ENCODE measurements at regions not wholly inside any gene's neighbourhood (a gene's known extent, or its start where the extent isn't known, plus 50 kb on each side); places are given as distances from the start of the nearest gene placed in this dataset.

DNA sequence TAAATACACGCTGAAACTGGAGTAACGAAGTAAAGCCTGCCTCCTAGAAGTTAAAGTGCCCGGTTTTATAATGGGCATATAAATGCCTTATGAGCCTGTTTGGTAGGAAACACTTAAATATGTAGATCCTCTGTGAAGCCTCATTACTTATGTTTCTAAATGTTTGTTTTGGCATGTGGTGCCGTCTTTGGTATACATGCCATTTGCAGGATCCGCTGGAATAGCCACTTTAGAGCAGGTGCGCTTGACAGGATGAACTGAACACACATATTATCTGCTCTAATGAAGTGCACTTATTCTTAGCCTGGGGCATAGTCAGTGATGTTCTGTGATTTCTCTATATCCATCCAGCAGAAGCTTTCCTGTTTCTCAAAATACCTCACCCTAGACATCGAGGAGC, 778.1 kb upstream of the WWC1 start:
- TF ChIP-seq, protein P1, sequence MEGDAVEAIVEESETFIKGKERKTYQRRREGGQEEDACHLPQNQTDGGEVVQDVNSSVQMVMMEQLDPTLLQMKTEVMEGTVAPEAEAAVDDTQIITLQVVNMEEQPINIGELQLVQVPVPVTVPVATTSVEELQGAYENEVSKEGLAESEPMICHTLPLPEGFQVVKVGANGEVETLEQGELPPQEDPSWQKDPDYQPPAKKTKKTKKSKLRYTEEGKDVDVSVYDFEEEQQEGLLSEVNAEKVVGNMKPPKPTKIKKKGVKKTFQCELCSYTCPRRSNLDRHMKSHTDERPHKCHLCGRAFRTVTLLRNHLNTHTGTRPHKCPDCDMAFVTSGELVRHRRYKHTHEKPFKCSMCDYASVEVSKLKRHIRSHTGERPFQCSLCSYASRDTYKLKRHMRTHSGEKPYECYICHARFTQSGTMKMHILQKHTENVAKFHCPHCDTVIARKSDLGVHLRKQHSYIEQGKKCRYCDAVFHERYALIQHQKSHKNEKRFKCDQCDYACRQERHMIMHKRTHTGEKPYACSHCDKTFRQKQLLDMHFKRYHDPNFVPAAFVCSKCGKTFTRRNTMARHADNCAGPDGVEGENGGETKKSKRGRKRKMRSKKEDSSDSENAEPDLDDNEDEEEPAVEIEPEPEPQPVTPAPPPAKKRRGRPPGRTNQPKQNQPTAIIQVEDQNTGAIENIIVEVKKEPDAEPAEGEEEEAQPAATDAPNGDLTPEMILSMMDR (IDR thresholded peaks at IDR 0.05; ENCODE audit: low read depth, low read length, missing control alignments) = no peak
- no peak overlapping the region for H3K4me3 ChIP-seq (ENCODE audit: low read depth, low read length)
- DNase-seq (ENCODE audit: low read depth) = no peak

DNA sequence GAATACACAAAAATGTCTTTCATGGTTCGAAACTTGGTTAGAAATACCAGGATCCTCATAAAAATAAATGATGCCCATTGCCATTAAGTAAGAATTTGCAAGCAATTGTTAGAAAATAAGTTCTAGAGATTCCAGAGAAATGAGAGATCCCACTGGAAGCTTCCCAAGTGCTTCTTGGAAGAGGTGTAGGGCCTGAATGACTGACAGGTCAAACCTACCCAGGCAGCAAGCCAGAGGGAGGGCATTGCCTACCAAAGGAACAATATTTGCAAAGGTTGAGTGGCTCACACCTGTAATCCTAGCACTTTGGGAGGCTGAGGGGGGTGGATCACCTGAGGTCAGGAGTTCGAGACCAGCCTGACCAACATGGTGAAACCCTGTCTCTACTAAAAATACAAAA, 777.0 kb upstream of the WWC1 start:
- DNase-seq (ENCODE audit: low read depth) = no peak
- TF ChIP-seq, protein P1 (IDR thresholded peaks at IDR 0.05; ENCODE audit: low read depth, low read length, missing control alignments) = no peak
- H3K4me3 ChIP-seq (ENCODE audit: low read depth, low read length) = no peak overlapping the region

DNA sequence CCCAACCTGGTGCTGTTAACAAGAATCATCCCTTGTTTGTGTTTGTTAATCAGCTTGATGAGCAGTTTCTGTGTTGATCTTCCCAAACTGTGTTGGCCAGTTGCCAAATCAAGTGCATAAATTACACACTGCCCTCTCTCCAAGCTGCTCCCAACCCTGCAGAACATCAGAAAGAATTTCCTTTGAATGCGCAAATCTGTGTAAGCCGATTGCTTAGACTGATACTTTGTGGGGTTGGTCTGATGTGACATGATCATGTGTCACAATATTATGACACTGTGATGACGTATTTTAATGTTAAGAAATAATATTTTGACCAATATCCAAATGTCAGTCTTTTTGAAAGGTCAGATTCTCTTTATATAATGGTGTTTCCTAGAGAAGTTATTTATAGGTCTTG, 766.4 kb upstream of the WWC1 start:
- TF ChIP-seq, protein P1 (IDR thresholded peaks at IDR 0.05; ENCODE audit: low read depth, low read length, missing control alignments) = no peak
- DNase-seq (ENCODE audit: low read depth) = no peak
- no peak overlapping the region for H3K4me3 ChIP-seq (ENCODE audit: low read depth, low read length)

DNA sequence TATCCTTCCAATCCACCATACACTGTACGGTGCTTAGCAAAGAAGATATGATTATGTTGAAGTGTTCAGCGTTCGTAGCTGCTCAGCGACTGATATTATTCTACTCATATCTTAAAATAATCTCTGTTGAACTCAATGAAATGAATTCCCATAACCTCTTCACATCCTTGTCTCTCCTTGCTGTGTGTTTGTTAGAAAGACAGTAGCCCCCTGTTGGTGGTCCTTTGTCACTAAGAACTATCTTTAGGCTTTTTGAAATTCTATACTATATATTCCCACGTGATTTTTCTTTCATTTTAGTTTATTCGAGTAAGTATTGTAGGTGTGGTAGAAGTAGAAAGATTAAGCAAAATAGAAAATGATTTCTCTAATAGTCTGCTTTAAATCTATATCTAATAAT, 762.8 kb upstream of the WWC1 start:
- no peak overlapping the region for H3K4me3 ChIP-seq (ENCODE audit: low read depth, low read length)
- DNase-seq (ENCODE audit: low read depth) = no peak
- TF ChIP-seq, protein P1 (IDR thresholded peaks at IDR 0.05; ENCODE audit: low read depth, low read length, missing control alignments) = no peak

DNA sequence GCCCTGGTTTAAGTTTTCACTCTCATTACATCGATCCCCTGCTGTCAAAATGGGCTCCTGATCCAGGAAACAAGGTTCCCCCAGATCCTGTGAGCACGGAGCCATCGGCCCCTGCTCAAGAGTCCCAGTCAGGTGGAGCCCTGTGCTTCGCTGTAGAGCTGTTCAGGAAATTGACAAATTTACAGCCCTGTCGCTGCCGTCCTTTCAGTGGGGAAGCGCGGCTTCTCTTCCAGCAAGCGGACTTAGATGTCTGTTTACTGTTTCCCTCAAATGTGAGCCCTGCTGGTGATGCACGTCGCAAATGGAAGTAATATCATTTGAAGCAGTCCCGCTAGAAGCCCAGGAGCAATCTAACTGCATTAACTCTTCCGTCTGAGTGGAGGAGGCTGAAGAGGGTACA, 760.9 kb upstream of the WWC1 start:
- no peak overlapping the region for H3K4me3 ChIP-seq (ENCODE audit: low read depth, low read length)
- TF ChIP-seq, protein P1 (IDR thresholded peaks at IDR 0.05; ENCODE audit: low read depth, low read length, missing control alignments) = no peak
- DNase-seq (ENCODE audit: low read depth) = no peak

DNA sequence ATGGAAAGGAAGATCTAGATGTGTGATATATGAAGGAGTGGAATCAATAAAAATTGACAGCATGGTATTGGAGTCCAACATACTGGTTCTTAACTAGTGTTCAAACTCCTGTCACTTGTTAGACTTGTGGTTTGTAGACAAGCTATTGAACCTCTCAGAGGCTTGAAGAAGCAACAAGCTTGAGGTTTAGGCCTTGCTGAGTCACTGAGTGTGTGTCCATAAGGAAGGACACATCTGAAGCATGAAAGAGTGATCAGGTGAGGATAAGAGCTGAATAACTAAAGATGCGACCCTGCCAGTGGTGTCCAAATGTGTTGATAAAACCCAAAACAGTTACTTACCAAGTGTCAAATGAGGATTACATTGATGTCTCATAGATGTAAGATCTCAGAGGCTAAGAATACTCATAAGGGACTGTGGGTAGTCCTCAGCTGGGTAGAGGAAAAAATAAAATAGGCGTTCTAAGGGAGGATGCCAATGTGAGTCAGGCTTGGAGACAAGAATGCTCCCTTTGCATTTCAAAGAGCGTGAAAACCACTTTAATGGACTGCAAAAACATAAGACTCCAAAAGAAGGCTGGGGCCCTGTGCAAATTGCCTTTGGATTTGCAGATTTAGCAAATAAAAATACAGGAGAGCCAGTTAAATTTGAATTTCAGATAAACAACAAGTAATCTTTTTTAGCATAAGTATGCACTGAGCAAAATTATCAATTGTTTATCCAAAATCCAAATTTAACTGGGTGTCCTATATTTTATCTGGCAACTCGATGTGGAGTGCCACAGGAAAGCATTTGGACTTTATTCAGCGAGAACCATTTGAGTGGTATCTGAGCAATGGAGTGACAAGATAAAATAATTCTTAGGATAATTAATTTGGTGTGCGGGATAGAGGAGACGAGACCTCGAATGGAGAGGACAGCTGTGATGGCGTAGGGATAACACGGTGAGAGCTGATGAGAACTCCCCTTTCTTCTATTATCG, 757.3 kb upstream of the WWC1 start:
- DNase-seq (ENCODE audit: low read depth) = no peak
- TF ChIP-seq, protein P1 (IDR thresholded peaks at IDR 0.05; ENCODE audit: low read depth, low read length, missing control alignments) = no peak

DNA sequence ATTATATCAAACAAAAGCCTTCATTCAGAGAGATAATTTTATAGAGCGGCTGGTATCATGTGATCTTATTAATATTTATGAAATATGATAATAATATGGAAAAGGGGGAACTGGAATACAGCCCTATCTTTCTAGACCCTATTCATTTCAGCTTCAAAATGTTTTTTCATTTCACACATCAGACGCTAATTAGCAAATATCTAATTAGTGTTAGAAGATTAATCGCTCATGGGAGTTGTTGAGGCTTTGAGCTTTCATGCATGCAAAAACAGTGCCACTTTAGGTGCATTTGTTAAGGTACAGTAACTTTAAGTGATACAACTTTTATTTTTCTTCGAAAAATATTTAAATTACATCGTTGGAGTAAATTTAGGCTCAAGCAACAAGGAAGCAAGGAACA, 751.7 kb upstream of the WWC1 start:
- TF ChIP-seq, protein P1 (IDR thresholded peaks at IDR 0.05; ENCODE audit: low read depth, low read length, missing control alignments) = no peak

More for the DNA sequence above, 757.3 kb upstream of the WWC1 start:
- no peak overlapping the region for H3K4me3 ChIP-seq (ENCODE audit: low read depth, low read length)

More for the DNA sequence above, 751.7 kb upstream of the WWC1 start:
- no peak overlapping the region for H3K4me3 ChIP-seq (ENCODE audit: low read depth, low read length)
- DNase-seq (ENCODE audit: low read depth) = no peak

All from GM12864 (cell line).